Suprapubic skin (tissue), 4 donors: ENCODE measurements at regions not wholly inside any gene's neighbourhood (a gene's known extent, or its start where the extent isn't known, plus 50 kb on each side); places are given as distances from the start of the nearest gene placed in this dataset.

Source experiments
- POLR2A ChIP-seq, 2 donors: fragments of 450-650 bp; IDR thresholded peaks; one replicate each; pipeline ENCODE4 v1.6.1; 2017; ENCODE audit warnings: antibody characterized with exemption in 2 of 2, mild to moderate bottlenecking in 2 of 2, moderate library complexity in 2 of 2
- POLR2AphosphoS5 ChIP-seq, 3 donors: sonication (generic); formaldehyde crosslinking; IDR thresholded peaks; one replicate each; pipeline ENCODE4 v1.6.1; 2017; ENCODE audit warnings: antibody characterized with exemption in 3 of 3
- TF ChIP-seq, protein P1 (sequence below), 2 donors: fragments of 200-600 bp in 1 of 2; fragments of 450-650 bp in 1 of 2; sonication (generic) in 1 of 2; IDR thresholded peaks; one replicate each; pipeline ENCODE4 v1.5.1; 2016 to 2019; ENCODE audit warnings: antibody characterized with exemption in 2 of 2, mild to moderate bottlenecking in 1 of 2, moderate library complexity in 1 of 2

DNA sequence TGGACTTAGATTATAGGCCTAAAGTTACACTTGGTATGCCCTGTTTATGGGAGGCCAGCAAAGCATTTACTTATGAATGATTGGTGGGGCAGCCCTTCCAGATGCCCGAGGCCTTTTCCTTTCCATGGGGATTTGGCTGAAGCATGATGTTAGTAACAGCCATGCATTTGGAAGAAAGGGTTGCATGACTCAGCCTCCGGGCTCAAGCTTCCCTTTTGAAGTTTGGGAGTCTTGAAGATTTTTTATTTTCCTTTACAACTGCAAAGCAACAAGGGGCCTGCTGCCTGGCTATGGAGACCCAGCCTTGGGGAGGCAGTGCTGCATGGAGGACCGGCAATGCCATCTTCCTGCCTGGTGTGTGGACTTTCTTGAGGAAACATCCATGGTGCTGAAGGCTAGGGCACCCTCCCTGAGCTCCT lies 244.7 kb downstream of the ICE1 start:
- no peak for TF ChIP-seq POLR2A (IDR thresholded peaks at IDR 0.05)
- TF ChIP-seq POLR2AphosphoS5 (IDR thresholded peaks at IDR 0.05): no peak
- TF ChIP-seq, protein P1, sequence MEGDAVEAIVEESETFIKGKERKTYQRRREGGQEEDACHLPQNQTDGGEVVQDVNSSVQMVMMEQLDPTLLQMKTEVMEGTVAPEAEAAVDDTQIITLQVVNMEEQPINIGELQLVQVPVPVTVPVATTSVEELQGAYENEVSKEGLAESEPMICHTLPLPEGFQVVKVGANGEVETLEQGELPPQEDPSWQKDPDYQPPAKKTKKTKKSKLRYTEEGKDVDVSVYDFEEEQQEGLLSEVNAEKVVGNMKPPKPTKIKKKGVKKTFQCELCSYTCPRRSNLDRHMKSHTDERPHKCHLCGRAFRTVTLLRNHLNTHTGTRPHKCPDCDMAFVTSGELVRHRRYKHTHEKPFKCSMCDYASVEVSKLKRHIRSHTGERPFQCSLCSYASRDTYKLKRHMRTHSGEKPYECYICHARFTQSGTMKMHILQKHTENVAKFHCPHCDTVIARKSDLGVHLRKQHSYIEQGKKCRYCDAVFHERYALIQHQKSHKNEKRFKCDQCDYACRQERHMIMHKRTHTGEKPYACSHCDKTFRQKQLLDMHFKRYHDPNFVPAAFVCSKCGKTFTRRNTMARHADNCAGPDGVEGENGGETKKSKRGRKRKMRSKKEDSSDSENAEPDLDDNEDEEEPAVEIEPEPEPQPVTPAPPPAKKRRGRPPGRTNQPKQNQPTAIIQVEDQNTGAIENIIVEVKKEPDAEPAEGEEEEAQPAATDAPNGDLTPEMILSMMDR (IDR thresholded peaks at IDR 0.05): no peak
